ENCODE measurements at regions not wholly inside any gene's neighbourhood (a gene's known extent, or its start where the extent isn't known, plus 50 kb on each side); places are given as distances from the start of the nearest gene placed in this dataset.

- in situ Hi-C loops (cut with HindIII; ENCODE audit: low pct_unique_long_range_greater_than_20kb, low sequenced_read_pairs): no loop called here
- DNase-seq (ENCODE audit: low read depth, low spot score): no peak
Measured at GRCh38 chr10:44834131-44834530, 77.0 kb upstream of the TMEM72 start.

DNA sequence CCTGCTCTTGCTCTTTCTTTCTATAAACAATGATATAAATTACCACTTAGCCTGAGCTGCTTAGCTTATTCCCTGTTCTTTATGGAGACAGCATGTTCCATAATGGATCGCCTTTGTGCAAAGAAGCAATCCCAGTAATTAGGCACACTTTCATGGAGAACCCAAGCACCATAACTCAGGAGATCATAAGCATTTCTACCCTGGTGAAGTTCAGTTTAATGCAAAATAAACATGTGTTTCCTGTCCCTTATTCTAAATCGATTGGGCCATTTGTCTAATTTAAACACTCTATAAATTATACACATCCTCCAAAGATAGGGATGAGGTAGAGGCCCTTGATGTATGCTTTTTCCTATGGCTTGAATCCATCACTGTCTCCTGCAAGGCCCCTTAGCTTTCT is 75.8 kb upstream of the TMEM72 start:
- DNase-seq (ENCODE audit: low read depth, low spot score): no peak
- in situ Hi-C loops (cut with HindIII; ENCODE audit: low pct_unique_long_range_greater_than_20kb, low sequenced_read_pairs): no loop called here

- DNase-seq (ENCODE audit: low read depth, low spot score): no peak
- in situ Hi-C loops (cut with HindIII; ENCODE audit: low pct_unique_long_range_greater_than_20kb, low sequenced_read_pairs): no loop called here
Measured at GRCh38 chr10:44843484-44843883, 67.7 kb upstream of the TMEM72 start.

- no peak for DNase-seq (ENCODE audit: low read depth, low spot score)
- in situ Hi-C loops (cut with HindIII; ENCODE audit: low pct_unique_long_range_greater_than_20kb, low sequenced_read_pairs): no loop called here
Measured at GRCh38 chr10:44845361-44846175, 65.6 kb upstream of the TMEM72 start.

GRCh38 chr10:44847110-44847509 is 64.0 kb upstream of the TMEM72 start:
- in situ Hi-C loops (cut with HindIII; ENCODE audit: low pct_unique_long_range_greater_than_20kb, low sequenced_read_pairs): no loop called here
- no peak for DNase-seq (ENCODE audit: low read depth, low spot score)

DNA sequence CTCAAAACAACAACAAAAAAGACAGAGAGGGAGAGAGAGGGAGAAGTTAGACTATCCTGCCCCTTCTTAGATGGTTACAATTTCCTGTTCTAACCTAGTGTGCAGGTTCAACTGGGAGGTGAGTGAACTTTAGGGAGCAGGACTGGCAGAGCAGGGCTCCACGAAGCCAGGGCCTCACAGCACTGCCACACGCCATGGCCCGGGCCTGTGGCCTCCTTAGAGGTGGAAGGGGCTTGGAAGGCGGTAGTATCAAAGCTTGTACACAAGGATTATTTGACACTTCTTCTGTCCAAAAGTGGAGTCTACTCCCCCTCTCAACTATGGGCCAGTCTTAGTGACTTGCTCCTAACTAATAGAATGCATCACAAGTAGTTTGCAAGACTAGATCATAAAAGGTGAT is 62.9 kb upstream of the TMEM72 start:
- no peak for DNase-seq (ENCODE audit: low read depth, low spot score)
- in situ Hi-C loops (cut with HindIII; ENCODE audit: low pct_unique_long_range_greater_than_20kb, low sequenced_read_pairs): no loop called here

- no peak for DNase-seq (ENCODE audit: low read depth, low spot score)
- in situ Hi-C loops (cut with HindIII; ENCODE audit: low pct_unique_long_range_greater_than_20kb, low sequenced_read_pairs): no loop called here
Measured at GRCh38 chr10:44849936-44850335, 61.2 kb upstream of the TMEM72 start.

DNA sequence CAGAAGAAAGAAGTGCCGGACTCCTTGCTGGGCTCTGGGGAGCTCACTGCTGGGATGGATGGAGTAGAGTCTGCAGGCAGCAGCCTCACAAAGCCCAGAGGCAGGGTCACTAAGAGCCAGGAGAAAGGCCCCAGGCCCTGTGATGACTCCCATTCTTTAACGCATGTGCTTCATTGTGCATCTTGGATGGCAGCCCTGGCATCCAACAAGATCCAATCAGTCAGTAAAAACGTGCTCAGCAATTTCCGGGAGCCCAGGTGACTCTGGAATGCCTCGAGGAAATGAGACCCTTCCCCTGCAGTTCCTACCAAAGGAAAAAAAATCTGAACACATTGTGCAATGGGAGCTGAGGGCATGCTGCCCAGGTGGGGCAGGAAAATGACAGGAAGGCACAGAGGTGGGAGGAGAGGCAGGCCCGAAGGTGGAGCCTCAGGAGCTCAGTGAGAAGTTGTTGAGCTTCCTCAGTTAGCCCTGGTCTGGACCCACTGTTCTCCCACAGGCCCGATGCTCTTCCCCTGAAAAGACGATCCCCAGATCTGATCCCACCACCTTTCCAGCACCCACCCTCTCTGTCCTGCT is 60.7 kb upstream of the TMEM72 start:
- no peak for DNase-seq (ENCODE audit: low read depth, low spot score)
- in situ Hi-C loops (cut with HindIII; ENCODE audit: low pct_unique_long_range_greater_than_20kb, low sequenced_read_pairs): no loop called here

DNA sequence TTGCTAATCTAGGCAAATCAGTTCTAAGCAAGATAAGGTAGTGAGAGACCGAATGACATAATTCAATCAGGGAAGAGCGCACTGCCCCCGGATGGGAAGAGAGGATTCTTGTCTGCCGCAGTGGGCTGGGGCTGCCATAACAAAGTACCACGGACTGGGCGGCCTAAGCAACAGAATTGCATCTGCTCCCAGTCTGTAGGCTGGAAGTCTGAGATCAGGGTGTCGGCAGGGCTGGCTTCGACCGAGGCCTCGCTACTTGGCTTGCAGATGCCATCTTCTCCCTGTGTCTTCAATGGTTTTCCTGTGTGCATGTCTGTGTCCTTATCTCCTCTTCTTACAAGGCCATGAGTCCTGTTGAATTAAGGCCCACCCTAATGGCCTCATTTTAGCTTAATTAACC is 59.7 kb upstream of the TMEM72 start:
- DNase-seq (ENCODE audit: low read depth, low spot score): no peak
- in situ Hi-C loops (cut with HindIII; ENCODE audit: low pct_unique_long_range_greater_than_20kb, low sequenced_read_pairs): no loop called here

DNA sequence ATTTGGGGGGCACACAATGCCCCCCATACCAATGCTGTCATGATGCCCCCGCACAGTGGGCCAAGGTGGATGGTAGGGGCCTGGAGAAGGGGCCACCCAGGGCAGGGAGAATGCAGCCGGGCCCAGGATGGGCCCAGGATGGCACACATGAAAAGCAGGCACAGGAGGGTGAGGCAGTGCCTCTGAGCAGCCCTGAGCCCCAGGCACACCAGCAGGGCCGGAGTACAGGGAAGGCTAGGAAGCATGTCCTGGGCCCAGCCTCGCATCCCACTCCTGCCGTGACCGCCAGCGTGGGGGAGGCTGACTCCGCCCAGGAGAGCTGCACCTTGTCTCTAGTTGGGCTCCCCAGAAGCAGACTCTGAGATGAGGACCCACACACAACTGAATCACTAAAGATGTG is 59.3 kb upstream of the TMEM72 start:
- in situ Hi-C loops (cut with HindIII; ENCODE audit: low pct_unique_long_range_greater_than_20kb, low sequenced_read_pairs): no loop called here
- DNase-seq (ENCODE audit: low read depth, low spot score): no peak

GRCh38 chr10:44853148-44853734 is 57.9 kb upstream of the TMEM72 start:
- DNase-seq (ENCODE audit: low read depth, low spot score): peak; percentile 8
- in situ Hi-C loops (cut with HindIII; ENCODE audit: low pct_unique_long_range_greater_than_20kb, low sequenced_read_pairs): no loop called here

DNA sequence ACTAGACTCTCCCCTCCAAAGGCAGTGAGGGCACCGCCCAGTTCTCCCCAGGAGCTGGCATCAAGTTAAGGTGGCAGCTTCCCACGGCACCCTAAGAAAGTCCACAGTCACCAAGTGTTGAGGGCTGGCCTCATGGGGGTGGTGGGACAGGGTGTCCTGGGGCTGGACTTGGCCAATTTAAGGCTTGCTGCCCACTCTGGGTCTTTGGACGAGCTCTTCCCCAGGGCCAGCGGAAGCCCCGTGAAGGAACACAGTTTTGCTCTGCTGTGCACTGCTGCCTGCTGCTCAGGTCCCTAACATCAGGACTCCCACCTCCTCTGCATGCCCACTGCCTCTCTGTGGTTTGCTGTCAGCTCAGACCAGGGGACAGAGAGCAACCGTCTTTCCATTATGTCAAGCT is 57.3 kb upstream of the TMEM72 start:
- no peak for DNase-seq (ENCODE audit: low read depth, low spot score)
- in situ Hi-C loops (cut with HindIII; ENCODE audit: low pct_unique_long_range_greater_than_20kb, low sequenced_read_pairs): no loop called here

DNA sequence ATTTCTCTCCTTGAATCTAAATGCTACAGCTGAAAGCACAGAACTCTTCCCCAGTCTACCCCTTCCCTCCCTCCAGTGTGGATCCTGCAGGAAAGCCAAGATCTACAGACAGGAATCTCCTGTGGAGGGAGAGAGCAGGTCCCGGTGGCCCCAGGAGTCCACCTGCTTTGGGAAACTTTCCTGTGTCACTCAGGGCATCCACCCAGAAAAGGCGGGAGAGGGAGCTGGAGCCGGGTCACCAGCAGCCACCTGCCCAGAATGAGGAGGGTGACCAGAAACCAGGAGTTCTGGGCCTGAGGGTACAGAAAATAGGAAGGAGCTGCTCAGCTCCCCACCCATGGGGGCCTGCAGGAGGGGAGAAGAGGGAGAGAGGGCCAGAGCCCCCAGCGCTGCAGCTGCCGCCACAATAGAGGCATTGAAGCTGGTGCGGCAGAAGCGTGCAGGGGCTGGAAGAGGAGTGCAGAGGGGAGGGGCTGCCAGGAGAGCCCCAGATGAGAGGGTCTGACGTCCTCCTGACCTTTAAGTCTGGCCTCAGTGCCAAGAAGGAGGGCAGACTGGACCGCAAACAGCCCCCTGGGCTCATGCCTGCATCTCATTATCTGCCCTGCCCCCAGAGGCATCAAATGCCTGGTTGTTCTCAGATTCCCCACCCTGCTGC is 56.3 kb upstream of the TMEM72 start:
- peak; percentile 37 for DNase-seq (ENCODE audit: low read depth, low spot score)
- in situ Hi-C loops (cut with HindIII; ENCODE audit: low pct_unique_long_range_greater_than_20kb, low sequenced_read_pairs): no loop called here

DNA sequence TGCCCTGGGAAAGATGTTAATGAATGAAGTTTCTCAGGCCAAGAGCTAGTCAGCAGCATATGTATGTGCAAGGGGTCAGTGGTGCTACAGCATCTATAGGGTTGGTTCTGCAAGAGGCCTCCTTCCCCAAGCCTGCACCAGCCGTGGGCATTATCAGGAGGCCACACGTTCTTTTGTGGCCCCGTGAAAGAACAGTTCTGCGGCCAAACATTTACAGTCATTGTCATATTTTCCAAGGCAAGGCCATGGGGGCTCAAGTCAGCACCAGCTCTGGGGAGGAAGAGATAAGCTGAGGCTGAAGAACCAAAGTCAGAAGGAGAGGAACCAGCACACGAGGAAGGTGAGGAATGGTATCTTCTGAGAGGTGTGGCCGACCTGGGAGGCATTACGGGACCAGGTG is 54.4 kb upstream of the TMEM72 start:
- in situ Hi-C loops (cut with HindIII; ENCODE audit: low pct_unique_long_range_greater_than_20kb, low sequenced_read_pairs): no loop called here
- no peak for DNase-seq (ENCODE audit: low read depth, low spot score)

DNA sequence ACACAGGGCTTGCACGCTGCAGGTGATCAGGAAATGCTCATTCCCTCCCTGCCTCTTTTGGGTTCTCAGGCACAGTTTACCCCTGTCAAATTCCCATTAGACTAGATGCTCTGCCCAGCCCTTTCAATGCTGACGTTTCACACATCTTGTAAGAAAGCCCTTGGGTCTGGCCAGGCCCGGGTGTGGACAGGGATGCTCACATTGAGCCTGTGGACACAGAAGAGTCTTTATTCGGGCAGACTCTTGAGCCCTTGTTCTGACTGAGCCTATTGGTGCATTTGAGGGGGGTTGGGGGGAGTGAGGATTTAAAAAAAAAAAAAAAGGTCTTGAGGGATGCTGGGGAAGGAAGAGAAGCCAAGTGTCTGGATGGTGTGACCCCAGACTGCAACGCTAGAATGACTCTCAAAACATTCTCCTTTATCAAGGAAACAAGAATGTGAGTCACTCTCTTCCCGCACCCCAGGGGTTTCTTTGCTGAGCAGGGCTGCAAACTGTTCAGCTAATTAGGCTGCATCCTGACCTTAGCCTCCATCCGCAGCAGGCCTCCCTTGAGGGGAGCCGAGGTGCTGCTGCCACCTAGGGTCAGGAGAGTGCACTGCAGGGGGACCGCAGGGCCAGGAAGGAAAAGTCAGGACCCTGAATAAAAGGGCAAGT is 53.6 kb upstream of the TMEM72 start:
- DNase-seq (ENCODE audit: low read depth, low spot score): peak; percentile 51
- in situ Hi-C loops (cut with HindIII; ENCODE audit: low pct_unique_long_range_greater_than_20kb, low sequenced_read_pairs): no loop called here

DNA sequence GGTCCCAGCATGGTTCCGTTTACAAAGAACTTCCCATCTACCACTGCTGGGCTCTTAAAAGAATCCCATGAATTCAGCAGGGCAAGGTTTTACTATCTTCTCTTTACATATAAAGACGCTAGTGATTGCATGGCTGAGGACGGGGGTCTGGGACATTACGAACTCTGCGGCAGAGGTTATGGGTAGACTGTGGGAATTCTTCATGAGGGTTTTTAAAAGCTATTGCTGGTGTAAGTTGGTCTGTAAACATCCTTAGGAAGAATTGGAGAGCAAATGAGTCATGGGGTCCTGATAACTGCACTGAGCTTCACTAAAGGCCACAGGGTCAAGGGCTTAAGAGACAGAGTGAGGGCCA is 53.1 kb upstream of the TMEM72 start:
- DNase-seq (ENCODE audit: low read depth, low spot score): no peak
- in situ Hi-C loops (cut with HindIII; ENCODE audit: low pct_unique_long_range_greater_than_20kb, low sequenced_read_pairs): no loop called here

DNA sequence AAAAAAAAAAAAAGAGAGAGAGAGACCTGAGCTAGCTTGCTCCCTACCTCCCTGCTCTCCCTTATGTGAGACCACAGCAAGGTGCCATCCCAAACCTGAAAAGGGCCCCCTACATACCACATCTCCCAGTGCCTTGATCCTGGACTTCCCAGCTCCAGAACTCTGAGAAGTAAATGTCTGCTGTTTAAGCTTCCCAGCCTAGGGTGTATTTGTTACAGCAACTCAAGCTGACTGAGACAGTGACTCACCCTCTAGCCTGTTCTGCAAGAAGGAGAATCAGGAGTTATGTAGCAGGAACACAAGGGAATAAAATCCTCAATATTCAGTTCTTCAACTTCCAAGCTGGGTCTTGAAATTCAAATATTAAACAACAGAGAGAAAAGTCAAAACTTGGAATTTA is 52.1 kb upstream of the TMEM72 start:
- no peak for DNase-seq (ENCODE audit: low read depth, low spot score)

DNA sequence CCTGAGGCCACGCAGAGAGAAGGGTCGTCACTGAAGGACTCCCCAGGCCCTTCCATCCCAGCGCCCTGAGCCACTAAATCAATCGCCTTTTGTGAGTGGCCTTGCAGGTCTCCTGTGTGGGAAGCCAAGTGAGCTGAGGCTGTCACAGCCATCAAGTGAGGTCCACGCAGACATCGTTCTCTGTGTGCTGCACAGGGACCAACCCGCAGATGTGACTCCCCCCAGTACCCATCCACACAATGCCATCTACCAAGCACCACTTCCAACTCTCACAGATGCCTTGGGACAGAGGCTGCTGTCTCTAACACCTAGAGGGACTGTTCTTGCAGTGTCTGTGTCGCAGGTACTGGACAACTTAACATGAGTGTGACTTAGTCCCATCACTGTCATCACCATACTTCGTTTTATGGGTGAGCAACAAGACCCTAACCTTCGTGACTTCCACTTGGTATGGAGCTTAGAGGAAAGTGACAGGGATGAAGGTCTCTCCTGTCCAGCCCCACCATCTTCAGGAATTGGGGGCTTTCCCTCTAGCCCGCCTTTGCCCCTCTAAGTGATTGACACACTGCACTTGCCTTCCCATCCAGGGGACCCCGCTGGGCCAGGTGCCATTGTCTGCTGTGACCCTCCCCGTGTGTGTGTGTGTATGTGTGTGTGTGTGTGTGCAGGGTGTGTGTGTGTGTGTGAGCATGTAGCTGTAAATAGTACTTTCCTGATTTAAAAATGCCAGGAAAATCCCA is 51.4 kb upstream of the TMEM72 start:
- no peak for DNase-seq (ENCODE audit: low read depth, low spot score)
- in situ Hi-C loops (cut with HindIII; ENCODE audit: low pct_unique_long_range_greater_than_20kb, low sequenced_read_pairs): no loop called here

More for the DNA sequence above, 52.1 kb upstream of the TMEM72 start:
- in situ Hi-C loops (cut with HindIII; ENCODE audit: low pct_unique_long_range_greater_than_20kb, low sequenced_read_pairs): no loop called here

Measured in SK-MEL-5 (cell line).